ENCODE measurements at regions not wholly inside any gene's neighbourhood (a gene's known extent, or its start where the extent isn't known, plus 50 kb on each side); places are given as distances from the start of the nearest gene placed in this dataset.
"Not testable (repeated sequence)": the region's sequence is repeated elsewhere in the genome, so short reads cannot be mapped to it uniquely, and the experiment has no call there.

DNA sequence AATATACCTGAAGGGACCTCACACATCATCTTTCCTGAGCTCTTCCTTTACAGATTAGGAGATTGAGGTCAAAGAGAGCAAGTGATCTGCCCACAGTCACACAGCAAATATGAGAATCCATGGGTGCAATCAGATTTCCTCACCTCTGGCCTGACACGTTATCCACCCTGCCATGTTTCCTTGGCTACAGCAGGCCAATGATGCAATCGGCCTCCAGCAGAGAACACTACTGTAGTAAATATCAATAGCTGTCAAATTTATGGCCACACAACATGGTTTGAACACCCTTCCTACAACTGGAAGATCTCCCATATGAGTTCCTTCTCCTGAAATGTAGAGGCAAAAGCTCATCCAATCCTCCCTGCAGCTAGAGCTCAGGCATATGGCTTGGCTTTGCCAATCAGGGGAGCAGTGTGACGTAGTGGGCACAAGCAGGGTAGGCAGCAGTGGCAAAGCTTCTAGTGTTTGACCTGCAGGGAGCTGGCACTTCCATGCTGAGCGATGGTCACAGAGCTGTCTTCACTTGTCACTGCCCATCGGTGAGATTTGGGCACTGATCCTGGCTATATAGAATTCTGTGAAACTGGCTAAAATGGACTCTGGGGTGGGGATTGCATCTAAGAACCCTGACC is 271.3 kb downstream of the TJP1 start:
- DNase-seq: no peak

GRCh38 chr15:29548006-29548405 is 274.3 kb downstream of the TJP1 start:
- no peak for DNase-seq

- DNase-seq: no peak
Observed at GRCh38 chr15:29544513-29545128, 275.0 kb upstream of the NSMCE3 start.

DNA sequence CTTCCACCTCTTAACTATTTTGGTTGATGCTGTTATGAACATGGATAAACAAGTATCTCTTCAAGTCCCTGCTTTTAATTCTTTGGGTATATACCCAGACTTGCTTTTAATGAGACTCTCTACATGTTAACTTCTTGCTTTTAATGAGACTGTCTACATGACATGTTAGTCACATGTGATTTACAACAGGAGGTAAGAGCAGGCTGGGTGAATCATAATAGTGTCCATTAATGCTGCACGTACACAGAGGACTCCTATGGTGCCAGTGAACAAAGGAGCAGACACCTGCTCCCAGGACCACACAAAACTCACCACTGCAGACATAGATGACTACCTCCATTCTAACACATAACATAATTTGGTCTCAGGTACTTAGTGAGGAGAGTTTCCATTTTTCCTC is 273.4 kb upstream of the NSMCE3 start:
- DNase-seq: no peak

GRCh38 chr15:29541309-29541708 is 271.7 kb upstream of the NSMCE3 start:
- DNase-seq: no peak

DNA sequence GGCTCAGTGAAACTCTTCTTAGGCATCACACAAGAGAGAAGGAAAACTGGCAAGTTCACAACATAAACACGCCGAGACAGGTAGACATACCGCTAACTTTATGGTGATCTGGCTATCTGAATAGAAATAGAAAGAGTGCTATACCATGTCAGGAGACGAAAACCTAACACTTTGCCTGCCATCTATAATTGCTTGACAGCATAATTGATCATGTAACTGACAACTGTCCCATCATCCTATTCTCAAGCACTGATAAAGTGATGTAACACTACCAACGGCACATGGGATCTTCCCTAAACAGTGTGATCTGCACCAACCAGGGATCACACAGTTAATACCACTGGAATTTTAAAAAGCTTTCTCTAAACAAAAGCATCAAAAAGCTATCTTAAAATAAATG is 270.9 kb upstream of the NSMCE3 start:
- no peak for DNase-seq

DNA sequence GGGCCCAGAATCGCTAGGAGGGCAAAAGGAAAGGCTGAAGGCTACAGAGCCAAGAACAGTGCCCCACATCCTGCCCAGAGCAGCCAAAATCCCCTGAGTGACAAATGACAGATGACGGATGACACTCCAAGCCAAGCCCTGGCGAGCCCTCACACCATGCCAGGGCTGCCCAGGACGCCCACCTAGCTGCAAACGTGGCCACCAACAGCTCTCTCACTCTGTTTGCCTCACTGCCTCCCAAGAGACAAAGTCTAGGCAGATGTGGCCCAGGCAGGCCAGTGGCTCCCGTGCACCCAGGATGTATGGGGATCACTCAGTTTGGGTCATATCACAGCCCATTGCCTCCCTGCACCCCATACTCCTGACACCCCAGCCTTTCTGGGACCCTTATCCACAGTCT is 270.1 kb upstream of the NSMCE3 start:
- DNase-seq: no peak

DNA sequence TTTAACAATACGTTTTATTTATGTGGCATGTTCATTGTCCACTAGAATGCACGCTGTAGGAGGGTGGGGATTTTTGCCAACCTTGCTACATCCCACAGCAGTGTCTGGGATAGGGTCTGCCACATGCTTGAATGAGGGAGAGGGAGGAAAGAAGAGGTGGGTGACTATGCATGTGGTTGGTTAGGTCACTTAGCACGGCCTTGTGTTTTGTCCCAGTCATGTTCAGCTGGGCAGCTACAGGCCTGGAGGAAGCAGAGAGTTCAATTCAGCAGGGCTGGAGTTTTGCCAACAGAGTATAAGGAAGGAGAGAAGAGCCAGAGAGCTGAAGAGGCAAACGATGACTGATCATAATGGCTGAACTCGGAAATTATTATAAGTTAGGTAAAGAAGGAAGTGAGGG is 268.4 kb upstream of the NSMCE3 start:
- DNase-seq: peak; percentile 34

DNA sequence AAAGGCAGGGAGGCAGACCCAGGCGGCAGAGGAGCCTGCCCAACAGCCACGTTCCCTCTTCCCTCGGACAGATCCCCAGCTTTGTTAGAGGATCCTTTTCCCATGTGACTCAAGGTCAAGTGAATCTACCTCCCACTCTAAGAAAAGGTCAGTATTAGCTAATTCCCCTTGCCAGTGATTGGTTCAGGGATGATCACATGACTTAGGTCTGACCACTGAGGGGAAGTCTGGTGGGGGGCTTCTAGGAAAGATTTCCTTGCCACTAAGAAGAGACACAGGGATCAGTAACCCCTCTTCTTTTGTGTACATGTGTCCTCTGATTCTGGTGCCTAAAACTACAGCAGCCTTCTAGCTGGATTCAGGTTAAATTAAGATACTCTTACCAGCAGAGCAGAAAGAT is 266.3 kb upstream of the NSMCE3 start:
- DNase-seq: no peak

DNA sequence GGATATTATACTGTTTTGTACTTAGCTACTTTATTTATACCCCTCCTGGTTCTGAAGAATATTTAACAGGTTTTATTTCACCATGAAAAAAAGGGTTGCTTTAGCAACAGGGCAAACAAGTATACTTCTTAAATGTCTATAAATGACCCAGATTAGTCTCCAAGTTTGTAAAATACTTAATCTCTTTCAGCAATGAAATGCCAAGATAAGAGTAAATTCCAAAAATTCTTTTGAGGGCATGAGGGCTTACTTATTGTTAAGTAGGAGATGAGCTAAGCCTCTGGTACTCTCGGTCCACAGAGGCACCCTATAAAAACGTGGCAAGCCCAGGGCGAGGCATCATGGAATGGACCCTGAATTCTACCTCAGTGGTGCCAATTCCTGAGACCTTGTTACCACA is 264.8 kb upstream of the NSMCE3 start:
- no peak for DNase-seq

DNA sequence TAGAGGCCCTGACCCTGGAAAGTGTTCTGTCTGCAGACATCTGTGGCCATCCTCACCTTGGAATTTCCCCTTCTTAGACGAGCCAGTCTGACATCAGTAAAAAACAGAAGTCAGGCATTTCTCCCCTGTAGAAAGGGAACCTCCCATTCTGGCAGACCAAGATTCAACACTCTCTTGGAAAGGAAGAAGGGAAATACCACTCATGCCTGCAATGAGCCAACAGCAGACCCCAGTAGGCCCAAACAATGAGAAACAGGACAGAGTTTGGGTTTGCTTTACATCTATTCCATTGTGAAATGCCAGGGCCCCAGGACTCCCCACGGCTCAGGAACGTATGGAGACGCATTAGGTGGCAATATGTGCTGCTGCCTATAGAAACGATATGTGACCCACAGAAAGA is 264.0 kb upstream of the NSMCE3 start:
- DNase-seq: peak; percentile 7

- no peak for DNase-seq
Observed at GRCh38 chr15:29532296-29532695, 262.7 kb upstream of the NSMCE3 start.

- no peak for DNase-seq
Observed at GRCh38 chr15:29530966-29531365, 261.3 kb upstream of the NSMCE3 start.

GRCh38 chr15:29529043-29529442 is 259.4 kb upstream of the NSMCE3 start:
- no peak for DNase-seq

DNA sequence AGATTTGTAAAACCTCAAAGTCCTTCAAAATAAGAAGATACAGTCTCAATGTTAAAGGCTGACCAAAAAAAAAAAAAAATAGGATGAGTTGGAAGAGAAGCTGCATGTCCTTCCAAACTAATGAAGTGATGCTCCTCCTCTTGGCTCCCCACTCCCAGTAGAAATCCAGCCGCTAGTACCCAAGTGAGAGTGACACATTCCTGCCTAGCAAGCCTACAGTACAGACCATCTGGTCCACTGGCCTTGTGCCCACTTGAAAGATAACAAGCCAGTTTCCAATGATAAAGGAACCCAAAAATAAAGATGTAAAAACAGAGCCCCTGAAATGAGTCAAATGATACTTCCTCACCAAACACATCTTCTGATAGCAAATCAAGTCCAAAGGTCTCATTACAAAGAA is 258.7 kb upstream of the NSMCE3 start:
- peak; percentile 12 for DNase-seq

DNA sequence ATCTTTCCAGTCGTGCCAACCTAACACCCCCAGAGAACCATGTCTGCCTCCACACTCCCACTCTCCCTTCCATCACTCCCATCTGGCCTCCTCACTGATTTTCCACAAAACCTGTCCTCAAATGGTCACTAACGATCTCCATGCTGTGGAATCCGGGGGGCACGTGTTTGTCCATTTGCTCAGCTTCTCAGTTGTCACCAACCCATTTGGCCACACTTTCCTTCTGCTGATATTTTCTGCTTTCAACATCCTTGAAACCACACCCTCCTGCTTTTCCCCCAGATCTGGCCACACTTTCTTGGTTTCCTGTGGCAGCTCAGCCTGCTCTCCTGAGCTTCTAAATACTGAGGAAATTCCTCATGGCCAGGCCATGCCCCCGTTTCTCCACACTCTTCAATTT is 257.2 kb upstream of the NSMCE3 start:
- DNase-seq: no peak

- DNase-seq: no peak
Observed at GRCh38 chr15:29522373-29523276, 253.0 kb upstream of the NSMCE3 start.

DNA sequence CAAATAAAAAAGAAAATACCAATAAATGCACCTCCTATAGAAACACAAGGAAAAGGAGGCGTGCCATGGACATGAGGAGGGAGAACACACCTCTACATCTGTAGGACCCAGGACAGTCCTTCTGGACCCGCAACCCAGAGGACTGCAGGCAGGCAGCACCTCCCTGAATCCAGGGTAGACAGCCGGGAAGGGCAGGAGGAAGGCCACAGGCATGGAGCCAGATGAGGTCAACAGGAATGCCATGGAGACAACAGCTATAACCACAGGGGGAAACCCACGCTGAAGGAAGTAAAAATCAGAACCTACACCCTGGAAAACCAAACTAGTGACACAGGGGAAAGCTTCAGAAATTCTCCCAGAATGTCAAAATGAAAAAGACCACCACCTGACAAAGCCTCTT is 248.8 kb upstream of the NSMCE3 start:
- DNase-seq: no peak

GRCh38 chr15:29517829-29518228 is 248.2 kb upstream of the NSMCE3 start:
- no peak for DNase-seq

GRCh38 chr15:29516929-29517328 is 247.3 kb upstream of the NSMCE3 start:
- no peak for DNase-seq

GRCh38 chr15:29514926-29515325 is 245.3 kb upstream of the NSMCE3 start:
- DNase-seq: no peak

DNA sequence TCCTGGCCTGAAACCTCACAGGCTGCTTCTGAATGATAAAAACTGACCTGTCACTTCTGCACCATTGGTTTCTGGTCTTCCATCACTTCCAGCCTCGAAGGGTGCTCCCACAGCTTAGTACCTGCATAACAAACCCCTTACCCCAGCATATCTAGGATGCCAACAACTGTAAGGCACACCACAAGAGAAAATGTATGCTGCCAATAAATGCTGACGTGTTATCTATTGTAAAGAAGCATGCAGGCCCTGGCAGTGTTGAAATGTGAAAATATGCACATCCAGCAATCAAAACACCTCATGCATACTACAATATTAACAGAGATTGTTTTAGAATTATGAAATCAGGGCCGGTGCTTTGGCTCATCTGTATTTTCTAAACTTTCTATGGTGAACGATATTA is 242.0 kb upstream of the NSMCE3 start:
- DNase-seq: no peak

DNA sequence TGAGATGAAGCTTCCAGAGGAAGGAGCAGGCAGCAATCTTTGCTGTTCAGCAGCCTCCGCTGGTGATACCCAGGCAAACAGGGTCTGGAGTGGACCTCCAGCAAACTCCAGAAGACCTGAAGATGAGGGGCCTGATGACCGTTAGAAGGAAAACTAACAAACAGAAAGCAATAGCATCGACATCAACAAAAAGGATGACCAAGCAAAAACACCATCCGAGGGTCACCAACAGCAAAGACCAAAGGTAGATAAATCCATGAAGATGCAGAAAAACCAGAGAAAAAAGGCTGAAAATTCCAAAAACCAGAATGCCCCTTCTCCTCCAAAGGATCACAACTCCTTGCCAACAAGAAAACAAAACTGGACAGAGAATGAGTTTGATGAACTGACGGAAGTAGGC is 235.9 kb upstream of the NSMCE3 start:
- DNase-seq: not testable (repeated sequence)

All from tongue (tissue), 1 donor.